Thyroid gland (tissue), 4 donors: ENCODE measurements at regions not wholly inside any gene's neighbourhood (a gene's known extent, or its start where the extent isn't known, plus 50 kb on each side); places are given as distances from the start of the nearest gene placed in this dataset.

Experiments
- POLR2A ChIP-seq, 2 donors: fragments of 450-650 bp; IDR thresholded peaks; one replicate each; pipeline ENCODE4 v1.6.1; 2017; ENCODE audit warnings: antibody characterized with exemption in 2 of 2, mild to moderate bottlenecking in 2 of 2, moderate library complexity in 1 of 2
- TF ChIP-seq, protein P1 (sequence below), 6 experiments: fragments of 200-600 bp in 3 of 6; fragments of 450-650 bp in 3 of 6; sonication (generic) in 3 of 6; IDR thresholded peaks; one replicate each; pipeline ENCODE4 v1.5.1; 2016 to 2019; ENCODE audit warnings: antibody characterized with exemption in 6 of 6, mild to moderate bottlenecking in 2 of 6, inconsistent platforms in 1 of 6, moderate library complexity in 1 of 6

DNA sequence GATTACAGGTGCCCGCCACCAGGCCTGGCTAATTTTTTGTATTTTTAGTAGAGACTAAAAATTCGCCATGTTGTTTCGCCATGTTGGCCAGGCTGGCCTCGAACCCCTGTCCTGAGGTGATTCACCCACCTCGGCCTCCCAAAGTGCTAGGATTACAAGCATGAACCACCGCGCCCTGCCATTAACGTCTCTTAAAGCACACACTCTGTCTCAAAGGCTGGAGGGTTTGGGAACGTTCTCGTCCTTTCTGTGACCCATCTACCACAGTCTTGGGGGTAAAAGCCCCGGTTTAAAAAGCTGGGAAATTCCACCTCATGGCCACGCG is 57.8 kb upstream of the ARID1B start:
- TF ChIP-seq, protein P1, sequence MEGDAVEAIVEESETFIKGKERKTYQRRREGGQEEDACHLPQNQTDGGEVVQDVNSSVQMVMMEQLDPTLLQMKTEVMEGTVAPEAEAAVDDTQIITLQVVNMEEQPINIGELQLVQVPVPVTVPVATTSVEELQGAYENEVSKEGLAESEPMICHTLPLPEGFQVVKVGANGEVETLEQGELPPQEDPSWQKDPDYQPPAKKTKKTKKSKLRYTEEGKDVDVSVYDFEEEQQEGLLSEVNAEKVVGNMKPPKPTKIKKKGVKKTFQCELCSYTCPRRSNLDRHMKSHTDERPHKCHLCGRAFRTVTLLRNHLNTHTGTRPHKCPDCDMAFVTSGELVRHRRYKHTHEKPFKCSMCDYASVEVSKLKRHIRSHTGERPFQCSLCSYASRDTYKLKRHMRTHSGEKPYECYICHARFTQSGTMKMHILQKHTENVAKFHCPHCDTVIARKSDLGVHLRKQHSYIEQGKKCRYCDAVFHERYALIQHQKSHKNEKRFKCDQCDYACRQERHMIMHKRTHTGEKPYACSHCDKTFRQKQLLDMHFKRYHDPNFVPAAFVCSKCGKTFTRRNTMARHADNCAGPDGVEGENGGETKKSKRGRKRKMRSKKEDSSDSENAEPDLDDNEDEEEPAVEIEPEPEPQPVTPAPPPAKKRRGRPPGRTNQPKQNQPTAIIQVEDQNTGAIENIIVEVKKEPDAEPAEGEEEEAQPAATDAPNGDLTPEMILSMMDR (IDR thresholded peaks at IDR 0.05) = no peak
- TF ChIP-seq POLR2A (IDR thresholded peaks at IDR 0.05) = no peak
